OCI-LY3 (cell line): ENCODE measurements at regions not wholly inside any gene's neighbourhood (a gene's known extent, or its start where the extent isn't known, plus 50 kb on each side); places are given as distances from the start of the nearest gene placed in this dataset.

Experiments
- H2AFZ ChIP-seq: fragments of 200-600, 300-600 bp; shearing (Covaris generic); 2 replicates; pipeline ENCODE4 v1.6.0; 2014; ENCODE audit warnings: antibody characterized with exemption, low read depth, low read length
- H3K27ac ChIP-seq: fragments of 200-600, 300-600 bp; sonication (generic); 2 replicates; pipeline ENCODE4 v1.5.1; 2014; ENCODE audit warnings: mild to moderate bottlenecking, low read length, moderate library complexity, mixed read lengths
- H3K27me3 ChIP-seq: fragments of 200-600, 300-600 bp; sonication (generic); 2 replicates; pipeline ENCODE4 v1.6.1; 2014; ENCODE audit warnings: low read depth, low read length, mixed read lengths
- H3K36me3 ChIP-seq: fragments of 200-600, 300-600 bp; sonication (generic); replicated peaks from 2 replicates; pipeline ENCODE3; 2014; ENCODE audit warnings: low read depth, low read length, mixed read lengths
- H3K4me1 ChIP-seq: fragments of 300-600, 200-600 bp; sonication (generic); 2 replicates; pipeline ENCODE4 v1.6.1; 2014; ENCODE audit warnings: low read length, mixed read lengths
- H3K4me2 ChIP-seq: fragments of 200-600, 300-600 bp; sonication (generic); 2 replicates; pipeline ENCODE4 v1.6.1; 2014; ENCODE audit warnings: low read length, mixed read lengths
- H3K4me3 ChIP-seq: fragments of 300-600, 200-600 bp; sonication (generic); 2 replicates; pipeline ENCODE4 v1.5.1; 2014; ENCODE audit warnings: antibody characterized with exemption, mild to moderate bottlenecking, low read length, moderate library complexity
- H3K79me2 ChIP-seq: fragments of 300-600, 200-600 bp; shearing (Covaris generic); 2 replicates; pipeline ENCODE4 v1.6.1; 2014; ENCODE audit warnings: mild to moderate bottlenecking, low read length, mixed read lengths
- H3K9ac ChIP-seq: fragments of 300-600, 200-600 bp; shearing (Covaris generic); 2 replicates; pipeline ENCODE4 v1.6.0; 2014; ENCODE audit warnings: mild to moderate bottlenecking, low read length, moderate library complexity
- H3K9me3 ChIP-seq: fragments of 200-600, 300-600 bp; shearing (Covaris generic); 2 replicates; pipeline ENCODE4 v1.6.1; 2014; ENCODE audit warnings: low read length, mixed read lengths; ENCODE audit not compliant: insufficient read depth
- H4K20me1 ChIP-seq: fragments of 200-600, 300-600 bp; sonication (generic); 2 replicates; pipeline ENCODE4 v1.6.1; 2016; ENCODE audit warnings: low read length, mixed read lengths; ENCODE audit not compliant: insufficient read depth
- CTCF ChIP-seq: fragments of 200-600, 300-600 bp; sonication (generic); IDR thresholded peaks from 2 replicates; pipeline ENCODE4 v1.5.1; 2014; ENCODE audit warnings: antibody characterized with exemption, low read length, low read depth
- EZH2phosphoT487 ChIP-seq: fragments of 200-600 bp; shearing (Covaris generic); IDR thresholded peaks from 2 replicates; pipeline ENCODE4 v1.6.1; 2018; ENCODE audit warnings: antibody characterized with exemption, mixed run types, low read depth

GRCh38 chr10:31123946-31124345 is 92.3 kb upstream of the ZNF438 start:
- no peak for TF ChIP-seq EZH2phosphoT487
- TF ChIP-seq CTCF, result no peak
- H2AFZ ChIP-seq, result no peak overlapping the region
- no peaks in the 10 kb centered on the region for H4K20me1 ChIP-seq
- no peak overlapping the region for H3K4me2 ChIP-seq
- no peak overlapping the region for H3K9ac ChIP-seq
- H3K4me1 ChIP-seq, result peaks cover 64% of the 10 kb centered on the region
- no peak overlapping the region for H3K4me3 ChIP-seq
- no peaks in the 10 kb centered on the region for H3K79me2 ChIP-seq
- H3K9me3 ChIP-seq, result no peaks in the 10 kb centered on the region
- H3K27ac ChIP-seq, result no peak overlapping the region
- no peaks in the 10 kb centered on the region for H3K36me3 ChIP-seq
- no peaks in the 10 kb centered on the region for H3K27me3 ChIP-seq

- no peak overlapping the region for H3K9ac ChIP-seq
- H4K20me1 ChIP-seq, result no peaks in the 10 kb centered on the region
- no peak for TF ChIP-seq CTCF
- no peak for TF ChIP-seq EZH2phosphoT487
- H3K4me1 ChIP-seq, result peaks cover 64% of the 10 kb centered on the region
- H3K4me2 ChIP-seq, result peak overlapping the region; percentile 27; the same call in 1 of the 2 replicates
- no peaks in the 10 kb centered on the region for H3K27me3 ChIP-seq
- H3K9me3 ChIP-seq, result no peaks in the 10 kb centered on the region
- H3K79me2 ChIP-seq, result no peaks in the 10 kb centered on the region
- H3K27ac ChIP-seq, result no peak overlapping the region
- no peak overlapping the region for H2AFZ ChIP-seq
- H3K36me3 ChIP-seq, result no peaks in the 10 kb centered on the region
- no peak overlapping the region for H3K4me3 ChIP-seq
Observed at GRCh38 chr10:31124852-31125251, 93.2 kb upstream of the ZNF438 start.

- Histone ChIP-seq H3K4me1 (peaks cover 57% of the 10 kb centered on the region), H3K9me3 (no peaks in the 10 kb centered on the region), H3K27ac (no peak overlapping the region), H3K27me3 (no peaks in the 10 kb centered on the region), H3K4me3 (no peak overlapping the region), H3K4me2 (peak overlapping the region; percentile 27; the same call in 1 of the 2 replicates), H3K9ac (no peak overlapping the region), H3K79me2 (no peaks in the 10 kb centered on the region), H4K20me1 (no peaks in the 10 kb centered on the region), H2AFZ (no peak overlapping the region), H3K36me3 (no peaks in the 10 kb centered on the region)
- TF ChIP-seq EZH2phosphoT487 (no peak), CTCF (no peak)
Observed at GRCh38 chr10:31125789-31126188, 94.1 kb upstream of the ZNF438 start.

- Histone ChIP-seq H4K20me1 (no peaks in the 10 kb centered on the region), H3K27me3 (no peaks in the 10 kb centered on the region), H3K27ac (no peak overlapping the region), H3K4me1 (peaks cover 50% of the 10 kb centered on the region), H3K4me2 (no peak overlapping the region), H3K4me3 (no peak overlapping the region), H2AFZ (no peak overlapping the region), H3K79me2 (no peaks in the 10 kb centered on the region), H3K9me3 (no peaks in the 10 kb centered on the region), H3K9ac (no peak overlapping the region), H3K36me3 (no peaks in the 10 kb centered on the region)
- TF ChIP-seq EZH2phosphoT487 (no peak), CTCF (no peak)
Observed at GRCh38 chr10:31126593-31126992, 94.9 kb upstream of the ZNF438 start.
